Mucosa of stomach (tissue), 1 donor: ENCODE measurements at regions not wholly inside any gene's neighbourhood (a gene's known extent, or its start where the extent isn't known, plus 50 kb on each side); places are given as distances from the start of the nearest gene placed in this dataset.
"Not testable (repeated sequence)": the region's sequence is repeated elsewhere in the genome, so short reads cannot be mapped to it uniquely, and the experiment has no call there.

Experiments used
- H3K27me3 ChIP-seq: one replicate; pipeline ENCODE4 v1.7.0; 2013; ENCODE audit warnings: mild to moderate bottlenecking, low read length; ENCODE audit not compliant: control insufficient read depth, insufficient read depth
- H3K36me3 ChIP-seq: one replicate; pipeline ENCODE4 v1.7.0; 2013; ENCODE audit warnings: low read length; ENCODE audit not compliant: control insufficient read depth, insufficient read depth
- H3K4me1 ChIP-seq: one replicate; pipeline ENCODE4 v1.7.0; 2013; ENCODE audit warnings: mild to moderate bottlenecking, low read length; ENCODE audit not compliant: control insufficient read depth, insufficient read depth
- H3K4me3 ChIP-seq: one replicate; pipeline ENCODE4 v1.7.0; 2013; ENCODE audit warnings: low read length
- H3K9ac ChIP-seq: one replicate; pipeline ENCODE4 v1.7.0; 2013; ENCODE audit warnings: mild to moderate bottlenecking, low read length, moderate library complexity
- H3K9me3 ChIP-seq: one replicate; pipeline ENCODE4 v1.7.0; 2013; ENCODE audit warnings: mild to moderate bottlenecking, low read length, moderate library complexity; ENCODE audit not compliant: control insufficient read depth
- donor health status: Pancreatic carcinoma.

- Histone ChIP-seq H3K27me3 (no peaks in the 10 kb centered on the region), H3K4me1 (no peaks in the 10 kb centered on the region), H3K9ac (no peak overlapping the region), H3K4me3 (no peak overlapping the region), H3K36me3 (no peaks in the 10 kb centered on the region), H3K9me3 (no peaks in the 10 kb centered on the region)
Observed at GRCh38 chr12:34097213-34097612, 74.9 kb downstream of the ALG10 start.

GRCh38 chr12:34105392-34105933, 83.2 kb downstream of the ALG10 start:
- no peak overlapping the region for H3K4me3 ChIP-seq
- no peaks in the 10 kb centered on the region for H3K4me1 ChIP-seq

GRCh38 chr12:34106172-34106571, 83.9 kb downstream of the ALG10 start:
- H3K4me3 ChIP-seq, result no peak overlapping the region
- no peaks in the 10 kb centered on the region for H3K4me1 ChIP-seq
- no peak overlapping the region for H3K9ac ChIP-seq
- H3K27me3 ChIP-seq, result no peaks in the 10 kb centered on the region
- no peaks in the 10 kb centered on the region for H3K9me3 ChIP-seq
- no peaks in the 10 kb centered on the region for H3K36me3 ChIP-seq

More at GRCh38 chr12:34105392-34105933, 83.2 kb downstream of the ALG10 start:
- Histone ChIP-seq H3K9me3 (no peaks in the 10 kb centered on the region), H3K27me3 (no peaks in the 10 kb centered on the region), H3K9ac (no peak overlapping the region), H3K36me3 (no peaks in the 10 kb centered on the region)

- H3K9ac ChIP-seq, result no peak overlapping the region
- no peaks in the 10 kb centered on the region for H3K27me3 ChIP-seq
- H3K36me3 ChIP-seq, result no peaks in the 10 kb centered on the region
- no peaks in the 10 kb centered on the region for H3K9me3 ChIP-seq
- no peak overlapping the region for H3K4me3 ChIP-seq
- no peaks in the 10 kb centered on the region for H3K4me1 ChIP-seq
Observed at GRCh38 chr12:34107016-34107415, 84.7 kb downstream of the ALG10 start.

GRCh38 chr12:34107781-34108404, 85.6 kb downstream of the ALG10 start:
- Histone ChIP-seq H3K27me3 (no peaks in the 10 kb centered on the region), H3K36me3 (no peaks in the 10 kb centered on the region), H3K4me3 (no peak overlapping the region), H3K9ac (no peak overlapping the region), H3K9me3 (no peaks in the 10 kb centered on the region), H3K4me1 (no peaks in the 10 kb centered on the region)

- Histone ChIP-seq H3K36me3 (no peaks in the 10 kb centered on the region), H3K4me1 (no peaks in the 10 kb centered on the region), H3K9ac (no peak overlapping the region), H3K4me3 (no peak overlapping the region), H3K9me3 (no peaks in the 10 kb centered on the region), H3K27me3 (no peaks in the 10 kb centered on the region)
Observed at GRCh38 chr12:34108405-34108803, 86.1 kb downstream of the ALG10 start.

- no peaks in the 10 kb centered on the region for H3K36me3 ChIP-seq
- no peak overlapping the region for H3K4me3 ChIP-seq
- no peaks in the 10 kb centered on the region for H3K9me3 ChIP-seq
- H3K4me1 ChIP-seq, result no peaks in the 10 kb centered on the region
- H3K27me3 ChIP-seq, result no peaks in the 10 kb centered on the region
- H3K9ac ChIP-seq, result no peak overlapping the region
Observed at GRCh38 chr12:34108967-34109366, 86.7 kb downstream of the ALG10 start.

- Histone ChIP-seq H3K4me3 (no peak overlapping the region), H3K27me3 (no peaks in the 10 kb centered on the region), H3K4me1 (no peaks in the 10 kb centered on the region), H3K36me3 (no peaks in the 10 kb centered on the region), H3K9me3 (no peaks in the 10 kb centered on the region), H3K9ac (no peak overlapping the region)
Observed at GRCh38 chr12:34109390-34109789, 87.1 kb downstream of the ALG10 start.

GRCh38 chr12:34109909-34110531, 87.7 kb downstream of the ALG10 start:
- not testable (repeated sequence) for H3K9me3 ChIP-seq, H3K4me3 ChIP-seq, H3K4me1 ChIP-seq, H3K9ac ChIP-seq, H3K36me3 ChIP-seq, H3K27me3 ChIP-seq

GRCh38 chr12:34119366-34119765, 97.1 kb downstream of the ALG10 start:
- H3K9ac ChIP-seq, result no peak overlapping the region
- H3K36me3 ChIP-seq, result no peaks in the 10 kb centered on the region
- no peaks in the 10 kb centered on the region for H3K27me3 ChIP-seq
- no peaks in the 10 kb centered on the region for H3K4me1 ChIP-seq
- H3K4me3 ChIP-seq, result no peak overlapping the region
- H3K9me3 ChIP-seq, result no peaks in the 10 kb centered on the region

- no peaks in the 10 kb centered on the region for H3K4me1 ChIP-seq
- no peak overlapping the region for H3K9ac ChIP-seq
- H3K36me3 ChIP-seq, result no peaks in the 10 kb centered on the region
- no peak overlapping the region for H3K4me3 ChIP-seq
- no peaks in the 10 kb centered on the region for H3K27me3 ChIP-seq
- no peaks in the 10 kb centered on the region for H3K9me3 ChIP-seq
Observed at GRCh38 chr12:34121360-34121759, 99.1 kb downstream of the ALG10 start.

GRCh38 chr12:34123092-34123491, 100.8 kb downstream of the ALG10 start:
- H3K27me3 ChIP-seq, H3K9ac ChIP-seq, H3K4me3 ChIP-seq, H3K36me3 ChIP-seq, H3K9me3 ChIP-seq, H3K4me1 ChIP-seq: not testable (repeated sequence)
